GM18868 (cell line): ENCODE measurements at regions not wholly inside any gene's neighbourhood (a gene's known extent, or its start where the extent isn't known, plus 50 kb on each side); places are given as distances from the start of the nearest gene placed in this dataset.
"Not testable (repeated sequence)": the region's sequence is repeated elsewhere in the genome, so short reads cannot be mapped to it uniquely, and the experiment has no call there.

Source experiments
- ATAC-seq: cut with Tn5 transposase; IDR thresholded peaks from one replicate; pipeline ENCODE4 v1.9.1; 2021; ENCODE audit warnings: mild to moderate bottlenecking, moderate library complexity; ENCODE audit not compliant: unreplicated experiment

GRCh38 chr16:29172098-29172724 lies 187.4 kb downstream of the LAT start:
- ATAC-seq: not testable (repeated sequence)

DNA sequence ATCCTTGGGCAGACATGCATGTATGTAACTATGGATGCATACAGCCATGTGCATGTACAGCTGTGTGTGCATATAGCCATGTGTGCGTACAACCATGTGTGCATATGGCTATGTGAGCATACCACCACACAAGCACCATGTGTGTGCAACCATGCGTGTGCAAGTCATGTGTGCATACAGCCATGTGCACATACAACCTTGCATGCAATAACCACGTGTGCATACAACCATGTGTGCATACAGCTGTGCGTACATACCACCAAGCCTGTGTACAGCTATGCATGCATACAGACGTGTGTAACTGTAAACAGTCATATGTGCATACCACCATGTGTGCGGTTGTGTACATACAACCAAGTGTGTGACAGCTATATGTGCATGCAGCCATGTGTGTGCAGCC lies 186.4 kb downstream of the LAT start:
- ATAC-seq: not testable (repeated sequence)

GRCh38 chr16:29170393-29171119 lies 185.7 kb downstream of the LAT start:
- ATAC-seq: not testable (repeated sequence)

- not testable (repeated sequence) for ATAC-seq
These were observed 184.6 kb downstream of the LAT start for GRCh38 chr16:29169295-29169994.

GRCh38 chr16:29168515-29169259 lies 183.8 kb downstream of the LAT start:
- not testable (repeated sequence) for ATAC-seq

DNA sequence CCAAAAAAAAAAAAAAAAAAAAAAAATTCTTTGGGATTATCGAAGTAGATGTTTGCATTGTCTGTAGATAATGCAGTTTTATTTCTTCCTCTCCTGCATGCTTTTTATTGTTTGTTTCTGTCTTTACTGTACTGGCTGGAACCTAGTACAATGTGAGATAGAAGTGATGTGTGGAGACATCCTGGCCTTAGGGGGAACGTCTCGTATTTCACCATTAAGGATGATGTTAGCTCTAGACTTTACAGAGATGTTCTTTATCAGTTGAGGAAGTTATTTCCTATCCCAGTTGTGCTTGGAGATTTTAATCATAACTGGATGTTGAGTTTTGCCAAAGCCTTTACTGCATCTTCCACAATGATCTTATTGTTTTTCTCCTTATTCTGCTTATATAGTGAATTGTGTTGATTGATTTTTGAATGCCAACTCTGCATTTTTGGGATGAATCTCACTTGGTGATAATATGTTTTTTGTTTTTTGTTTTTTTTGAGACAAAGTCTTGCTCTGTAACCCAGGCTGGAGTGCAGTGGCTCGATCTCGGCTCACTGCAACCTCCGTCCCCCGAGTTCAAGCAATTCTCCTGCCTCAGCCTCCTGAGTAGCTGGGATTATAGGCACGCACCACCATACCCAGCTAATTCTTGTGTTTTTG lies 179.7 kb downstream of the LAT start:
- not testable (repeated sequence) for ATAC-seq

DNA sequence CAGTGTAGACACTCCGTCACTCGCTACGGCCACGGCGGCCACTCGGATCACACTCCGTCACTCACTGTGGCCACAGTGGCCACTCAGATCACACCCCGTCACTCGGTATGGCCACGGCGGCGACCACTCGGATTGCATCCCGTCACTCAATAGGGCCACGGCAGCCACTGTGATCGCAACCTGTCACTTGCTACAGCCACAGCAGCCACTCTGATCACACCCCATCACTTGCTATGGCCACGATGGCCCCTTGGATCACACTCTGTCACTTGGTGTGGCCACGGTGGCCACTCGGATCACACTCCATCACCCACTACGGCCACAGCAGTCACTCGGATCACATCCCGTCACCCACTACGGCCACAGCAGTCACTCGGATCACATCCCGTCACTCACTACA lies 175.3 kb downstream of the LAT start:
- not testable (repeated sequence) for ATAC-seq

- ATAC-seq: not testable (repeated sequence)
These were observed 174.8 kb downstream of the LAT start for GRCh38 chr16:29159603-29160002.

DNA sequence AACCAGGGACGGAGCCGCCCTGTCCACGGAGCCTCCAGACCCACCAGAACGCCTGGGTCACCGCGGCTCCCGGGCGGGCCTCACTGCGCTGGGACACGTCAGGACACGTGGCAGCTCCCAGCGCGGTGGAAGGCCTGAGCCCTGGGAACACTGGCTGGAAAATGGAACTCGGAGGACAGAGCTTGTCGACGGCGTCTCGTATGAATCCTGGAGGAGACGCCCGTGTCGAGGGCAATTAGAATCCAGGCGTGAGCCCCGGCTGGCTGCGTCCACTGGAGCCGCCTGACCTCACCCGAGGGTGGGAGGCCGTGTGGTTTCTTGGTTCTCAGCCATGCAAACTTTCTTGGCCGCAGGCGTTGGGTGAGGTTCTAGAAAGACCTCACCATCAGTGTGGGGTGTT lies 173.9 kb downstream of the LAT start:
- no peak for ATAC-seq

DNA sequence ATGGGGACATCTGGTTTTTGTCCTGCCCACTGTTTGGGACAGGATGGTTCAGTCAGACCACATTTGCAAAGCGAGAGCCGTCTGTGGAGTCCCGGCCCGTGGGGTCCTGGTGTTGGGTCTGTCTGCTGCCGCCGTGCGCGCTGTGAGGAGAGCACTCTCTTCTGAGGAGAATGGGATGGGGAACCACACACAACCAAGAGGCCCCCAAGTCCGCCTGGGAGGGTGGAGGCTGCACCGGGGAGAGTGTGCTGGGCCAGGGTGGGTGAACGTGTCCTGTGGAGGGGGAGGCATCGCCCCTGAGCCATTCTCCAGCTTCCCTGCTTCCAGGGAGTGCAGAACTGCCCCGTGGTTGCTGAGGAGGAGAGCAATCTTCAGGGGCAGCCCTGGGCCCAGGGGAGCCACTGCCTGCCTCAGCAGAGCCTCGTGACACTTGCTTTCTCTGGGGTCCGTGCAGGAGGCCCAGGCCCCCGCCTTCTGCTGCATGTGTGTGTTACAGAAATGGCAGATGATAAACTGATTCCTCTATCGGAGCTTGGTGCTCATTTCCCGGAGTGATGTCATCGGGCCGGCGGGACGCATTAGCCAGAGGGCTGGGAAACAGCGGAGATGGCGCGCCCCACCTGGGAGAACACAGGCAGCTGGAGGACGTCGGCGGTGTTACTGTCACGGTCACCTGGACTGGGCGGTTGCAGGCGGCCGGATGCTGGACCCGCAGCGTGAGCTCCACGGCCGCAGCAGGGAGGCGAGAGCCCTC lies 173.4 kb downstream of the LAT start:
- not testable (repeated sequence) for ATAC-seq

- ATAC-seq: not testable (repeated sequence)
These were observed 172.4 kb downstream of the LAT start for GRCh38 chr16:29157051-29157923.

DNA sequence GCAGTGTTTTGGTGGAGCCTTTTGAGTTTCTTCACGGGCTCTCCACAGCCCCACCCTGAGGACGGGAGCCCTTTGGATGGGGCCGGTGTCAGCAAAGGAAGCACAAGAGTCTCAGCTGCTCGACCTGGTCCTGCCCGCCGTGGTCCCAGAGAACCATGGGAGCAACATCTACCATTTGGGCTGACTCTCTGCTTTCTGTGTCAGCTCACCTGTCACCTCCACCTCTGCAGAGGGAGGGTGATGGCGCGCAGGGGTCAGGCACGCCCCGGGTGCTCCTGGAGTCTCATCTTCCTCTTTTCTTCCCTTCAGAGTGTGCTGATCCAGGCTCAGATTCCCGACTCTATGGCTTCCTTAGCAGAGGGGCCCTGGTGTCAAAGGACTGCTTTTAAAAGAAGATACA lies 171.7 kb downstream of the LAT start:
- ATAC-seq: no peak

DNA sequence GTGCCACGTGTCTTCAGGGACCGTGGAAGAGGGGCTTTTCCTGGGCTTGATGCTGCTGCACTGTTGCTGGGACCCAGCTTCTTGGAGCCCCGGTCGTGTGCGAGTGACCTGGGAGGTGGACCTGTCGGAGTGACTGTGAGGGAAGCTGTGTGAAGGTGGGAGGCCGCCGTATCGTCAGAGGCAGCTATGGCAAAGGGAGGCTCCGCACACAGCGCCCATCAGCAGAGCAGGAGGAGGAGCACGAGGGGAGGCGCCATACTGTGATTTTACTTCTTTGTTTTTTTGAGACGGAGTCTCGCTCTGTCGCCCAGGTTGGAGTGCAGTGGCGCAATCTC lies 171.0 kb downstream of the LAT start:
- ATAC-seq: not testable (repeated sequence)

DNA sequence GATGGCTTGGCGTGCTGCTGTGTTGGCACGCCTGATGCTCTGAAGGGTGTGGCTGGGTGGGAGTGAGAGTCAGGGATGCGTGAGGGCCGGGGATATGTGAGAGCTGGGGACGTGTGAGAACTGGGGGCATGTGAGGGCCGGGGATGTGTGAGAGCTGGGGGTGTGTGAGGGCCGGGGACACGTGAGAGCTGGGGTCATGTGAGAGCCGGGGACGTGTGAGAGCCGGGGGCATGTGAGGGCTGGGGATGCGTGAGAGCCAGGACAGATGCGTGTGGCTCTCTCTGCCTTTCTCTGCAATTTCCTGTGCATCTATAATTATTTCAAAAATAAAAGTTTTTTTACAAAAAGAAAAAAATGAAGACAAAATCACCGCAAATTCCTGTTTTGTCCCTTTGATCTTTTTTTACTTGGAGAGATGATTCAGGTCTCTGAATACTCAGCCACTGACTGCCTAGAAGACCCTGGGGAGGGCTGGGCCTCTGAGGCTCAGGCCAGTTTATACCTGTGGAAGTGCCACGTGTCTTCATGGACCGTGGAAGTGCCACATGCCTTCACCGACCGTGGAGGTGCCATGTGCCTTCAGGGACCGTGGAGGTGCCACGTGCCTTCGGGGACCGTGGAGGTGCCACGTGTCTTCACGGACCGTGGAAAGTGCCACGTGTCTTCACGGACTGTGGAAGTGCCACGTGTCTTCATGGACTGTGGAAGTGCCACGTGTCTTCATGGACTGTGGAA lies 170.4 kb downstream of the LAT start:
- ATAC-seq: not testable (repeated sequence)

- no peak for ATAC-seq
These were observed 169.8 kb downstream of the LAT start for GRCh38 chr16:29154676-29155121.

- ATAC-seq: no peak
These were observed 169.2 kb downstream of the LAT start for GRCh38 chr16:29154088-29154487.

GRCh38 chr16:29153307-29153706 lies 168.5 kb downstream of the LAT start:
- ATAC-seq: not testable (repeated sequence)

DNA sequence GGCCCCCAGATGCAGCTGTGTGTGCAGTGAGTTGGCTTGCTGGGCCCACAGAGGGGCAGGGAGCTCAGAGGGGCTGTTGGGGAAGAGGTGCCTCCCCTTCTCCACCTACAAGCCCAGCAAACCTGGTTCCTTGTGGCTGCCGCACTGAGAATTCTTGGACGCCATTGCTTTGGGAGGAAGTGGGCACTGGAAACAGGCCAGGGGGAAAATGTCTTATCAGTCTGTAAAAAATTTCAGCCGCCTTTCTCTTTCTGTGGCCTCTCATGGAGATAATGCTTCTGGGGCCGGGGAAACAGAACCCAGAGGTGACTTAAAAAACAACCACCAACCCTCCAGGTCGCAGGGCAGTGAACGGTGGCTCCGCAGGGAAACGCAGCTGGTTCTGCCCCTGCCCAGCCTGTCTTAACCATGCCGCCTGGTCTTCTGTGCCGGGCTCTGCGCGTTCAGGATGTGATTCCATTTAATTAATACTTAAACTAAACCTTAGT lies 167.7 kb downstream of the LAT start:
- ATAC-seq: not testable (repeated sequence)
